OCI-LY7 (cell line): ENCODE measurements at regions not wholly inside any gene's neighbourhood (a gene's known extent, or its start where the extent isn't known, plus 50 kb on each side); places are given as distances from the start of the nearest gene placed in this dataset.

ENCODE experiments used
- BruUV-seq: library from RNA; stranded (reverse); fragments of 400-500 nt; replicated peaks from 2 replicates; lab custom pipeline; 2021; lab: Mats Ljungman, UMichigan
- CTCF ChIA-PET: fragments of 300-600 bp; sonication (Branson Sonifier 250); formaldehyde crosslinking; loops from one replicate; lab custom pipeline; 2022; ENCODE audit warnings: antibody characterized with exemption; ENCODE audit not compliant: unreplicated experiment; lab: Charles Lee
- POLR2A ChIA-PET: fragments of 300-600 bp; sonication (Branson Sonifier 250); formaldehyde crosslinking; loops from one replicate; lab custom pipeline; 2022; ENCODE audit warnings: antibody characterized with exemption; lab: Charles Lee
- DNase-seq: peaks from one replicate; pipeline ENCODE4 v3.0.0-alpha.2; 2015; ENCODE audit warnings: low spot score
- H2AFZ ChIP-seq: fragments of 200-600 bp; sonication (generic), shearing (Covaris generic); 2 replicates; pipeline ENCODE4 v1.6.1; 2014; ENCODE audit warnings: mild to moderate bottlenecking, antibody characterized with exemption, low read length, moderate library complexity
- H3K27ac ChIP-seq: fragments of 200-600 bp; sonication (generic); 2 replicates; pipeline ENCODE4 v1.5.1; 2014; ENCODE audit warnings: mixed run types, low read depth, mild to moderate bottlenecking, moderate library complexity, low read length, inconsistent platforms; ENCODE audit not compliant: poor library complexity, severe bottlenecking
- H3K36me3 ChIP-seq: fragments of 200-600 bp; sonication (generic); 2 replicates; pipeline ENCODE4 v1.6.1; 2014; ENCODE audit warnings: mild to moderate bottlenecking, antibody characterized with exemption, low read length, moderate library complexity, mixed read lengths; ENCODE audit not compliant: insufficient read depth
- H3K4me1 ChIP-seq: fragments of 200-600 bp; sonication (generic); 2 replicates; pipeline ENCODE4 v1.5.1; 2014; ENCODE audit warnings: mild to moderate bottlenecking, low read length; ENCODE audit not compliant: insufficient read depth, poor library complexity, severe bottlenecking
- H3K4me2 ChIP-seq: fragments of 200-600 bp; sonication (generic); 2 replicates; pipeline ENCODE4 v1.6.1; 2014; ENCODE audit warnings: mild to moderate bottlenecking, low read length
- H3K4me3 ChIP-seq: fragments of 200-600 bp; sonication (generic); 2 replicates; pipeline ENCODE4 v1.5.1; 2014; ENCODE audit warnings: mild to moderate bottlenecking, low read depth, low read length; ENCODE audit not compliant: poor library complexity, severe bottlenecking
- H3K79me2 ChIP-seq: fragments of 200-600 bp; sonication (generic); 2 replicates; pipeline ENCODE4 v1.6.1; 2016; ENCODE audit warnings: low read depth, mild to moderate bottlenecking, low read length, moderate library complexity, mixed read lengths; ENCODE audit not compliant: insufficient read depth
- H3K9me2 ChIP-seq: fragments of 200-600 bp; sonication (generic); 2 replicates; pipeline ENCODE4 v1.6.1; 2016; ENCODE audit warnings: mild to moderate bottlenecking, low read length, mixed read lengths; ENCODE audit not compliant: insufficient read depth
- H3K9me3 ChIP-seq: fragments of 200-600 bp; sonication (generic); 2 replicates; pipeline ENCODE4 v1.6.1; 2014; ENCODE audit warnings: mild to moderate bottlenecking, mixed run types, low read length, mixed read lengths
- H4K20me1 ChIP-seq: fragments of 200-600 bp; sonication (generic); 2 replicates; pipeline ENCODE4 v1.6.1; 2014; ENCODE audit warnings: mild to moderate bottlenecking, antibody characterized with exemption, low read length, moderate library complexity, mixed read lengths; ENCODE audit not compliant: insufficient read depth
- CTCF ChIP-seq: fragments of 200-600 bp; sonication (generic); conservative IDR thresholded peaks from 2 replicates; pipeline ENCODE4 v1.5.1; 2014; ENCODE audit warnings: mild to moderate bottlenecking, antibody characterized with exemption, low read length, moderate library complexity, mixed read lengths
- EZH2phosphoT487 ChIP-seq: fragments of 200-600 bp; sonication (generic); IDR thresholded peaks from 2 replicates; pipeline ENCODE4 v1.6.1; 2018; ENCODE audit warnings: low read depth, borderline replicate concordance, mild to moderate bottlenecking, mixed run types, antibody characterized with exemption, low read length, moderate library complexity, mixed read lengths
- intact Hi-C: fragments of 100-400 bp; cut with micrococcal nuclease; formaldehyde crosslinking; loops from one replicate; pipeline ENCODE4 v1.10.0; 2022; ENCODE audit not compliant: unreplicated experiment

GRCh38 chrX:45710081-45710801 is 509.6 kb upstream of the DIPK2B start:
- TF ChIP-seq EZH2phosphoT487, result no peak
- no peak for TF ChIP-seq CTCF
- no peaks in the 10 kb centered on the region for H3K9me3 ChIP-seq
- H2AFZ ChIP-seq, result no peak overlapping the region
- no peak overlapping the region for H3K27ac ChIP-seq
- DNase-seq, result no peak
- intact Hi-C loops, result no loop called here
- no peaks in the 10 kb centered on the region for H4K20me1 ChIP-seq
- H3K4me2 ChIP-seq, result no peak overlapping the region
- no peaks in the 10 kb centered on the region for H3K4me1 ChIP-seq
- POLR2A ChIA-PET, result interaction anchor here (0.8 kb wide), 1 partner anchor 13 kb away, joined by 3 read pairs; no protein-coding TSS in a partner anchor
- H3K4me3 ChIP-seq, result no peak overlapping the region
- no peaks in the 10 kb centered on the region for H3K36me3 ChIP-seq
- BruUV-seq, result no TSS peak
- no peaks in the 10 kb centered on the region for H3K9me2 ChIP-seq
- CTCF ChIA-PET, result no interaction called here
- no peaks in the 10 kb centered on the region for H3K79me2 ChIP-seq

GRCh38 chrX:45709381-45709780 is 508.7 kb upstream of the DIPK2B start:
- Histone ChIP-seq H2AFZ (no peak overlapping the region), H3K27ac (no peak overlapping the region), H3K36me3 (no peaks in the 10 kb centered on the region), H3K4me3 (no peak overlapping the region), H3K4me2 (no peak overlapping the region), H3K9me3 (no peaks in the 10 kb centered on the region), H3K79me2 (no peaks in the 10 kb centered on the region), H3K4me1 (no peaks in the 10 kb centered on the region), H4K20me1 (no peaks in the 10 kb centered on the region), H3K9me2 (no peaks in the 10 kb centered on the region)
- DNase-seq, result no peak
- TF ChIP-seq EZH2phosphoT487 (no peak), CTCF (no peak)
- intact Hi-C loops, result no loop called here
- CTCF ChIA-PET, result no interaction called here
- BruUV-seq, result no TSS peak
- POLR2A ChIA-PET, result no interaction called here

GRCh38 chrX:45699158-45699557 is 498.5 kb upstream of the DIPK2B start:
- no peaks in the 10 kb centered on the region for H4K20me1 ChIP-seq
- no peak overlapping the region for H2AFZ ChIP-seq
- TF ChIP-seq CTCF (no peak), EZH2phosphoT487 (no peak)
- no peaks in the 10 kb centered on the region for H3K9me3 ChIP-seq
- intact Hi-C loops, result no loop called here
- DNase-seq, result no peak
- H3K4me3 ChIP-seq, result no peak overlapping the region
- no peaks in the 10 kb centered on the region for H3K79me2 ChIP-seq
- H3K36me3 ChIP-seq, result no peaks in the 10 kb centered on the region
- no peaks in the 10 kb centered on the region for H3K9me2 ChIP-seq
- no peak overlapping the region for H3K27ac ChIP-seq
- H3K4me1 ChIP-seq, result no peaks in the 10 kb centered on the region
- no TSS peak for BruUV-seq
- ChIA-PET POLR2A (interaction anchor here (0.8 kb wide), 1 partner anchor 469 kb away, joined by 3 read pairs; no protein-coding TSS in a partner anchor), CTCF (no interaction called here)
- H3K4me2 ChIP-seq, result no peak overlapping the region
